Mesendoderm (in vitro differentiated cells): ENCODE measurements at regions not wholly inside any gene's neighbourhood (a gene's known extent, or its start where the extent isn't known, plus 50 kb on each side); places are given as distances from the start of the nearest gene placed in this dataset.

ENCODE experiments used
- DNase-seq: peaks from one replicate; pipeline ENCODE4 v3.0.0; 2013
- H2AK5ac ChIP-seq: 2 replicates; pipeline ENCODE4 v1.6.1; 2013; ENCODE audit warnings: low read length, inconsistent platforms
- H2BK120ac ChIP-seq: 2 replicates; pipeline ENCODE4 v1.6.1; 2013; ENCODE audit warnings: low read depth, mild to moderate bottlenecking, low read length, moderate library complexity, mixed read lengths
- H2BK15ac ChIP-seq: replicated peaks from 2 replicates; pipeline ENCODE4 v1.6.1; 2013; ENCODE audit warnings: low read depth, mild to moderate bottlenecking, moderate library complexity
- H2BK5ac ChIP-seq: 2 replicates; pipeline ENCODE4 v1.6.1; 2013; ENCODE audit warnings: low read length, inconsistent platforms
- H3K18ac ChIP-seq: 2 replicates; pipeline ENCODE4 v1.6.1; 2013; ENCODE audit warnings: mild to moderate bottlenecking, low read length, mixed read lengths
- H3K23ac ChIP-seq: one replicate; pipeline ENCODE4 v1.6.1; 2013; ENCODE audit warnings: low read length
- H3K27ac ChIP-seq: 2 replicates; pipeline ENCODE4 v1.5.1; 2013; ENCODE audit warnings: low read depth, mild to moderate bottlenecking, inconsistent platforms, low read length, moderate library complexity
- H3K27me3 ChIP-seq: 2 replicates; pipeline ENCODE4 v1.6.1; 2013; ENCODE audit warnings: low read length, control low read depth, mild to moderate bottlenecking, inconsistent platforms; ENCODE audit not compliant: insufficient read depth, poor library complexity
- H3K36me3 ChIP-seq: 2 replicates; pipeline ENCODE4 v1.6.1; 2013; ENCODE audit warnings: low read length, inconsistent platforms; ENCODE audit not compliant: control insufficient read depth, insufficient read depth
- H3K4ac ChIP-seq: one replicate; pipeline ENCODE4 v1.6.1; 2013; ENCODE audit warnings: low read depth, mild to moderate bottlenecking, low read length, moderate library complexity
- H3K4me1 ChIP-seq: 2 replicates; pipeline ENCODE4 v1.6.1; 2013; ENCODE audit warnings: low read depth, low read length, inconsistent platforms; ENCODE audit not compliant: control insufficient read depth
- H3K4me2 ChIP-seq: 2 replicates; pipeline ENCODE4 v1.6.1; 2013; ENCODE audit warnings: low read length
- H3K4me3 ChIP-seq: 2 replicates; pipeline ENCODE4 v1.5.1; 2013; ENCODE audit warnings: mild to moderate bottlenecking, low read length
- H3K56ac ChIP-seq: one replicate; pipeline ENCODE4 v1.6.1; 2013; ENCODE audit warnings: low read length
- H3K79me1 ChIP-seq: 2 replicates; pipeline ENCODE4 v1.6.1; 2013; ENCODE audit warnings: low read length, inconsistent platforms
- H3K79me2 ChIP-seq: 2 replicates; pipeline ENCODE4 v1.6.1; 2013; ENCODE audit warnings: mild to moderate bottlenecking, low read length; ENCODE audit not compliant: control insufficient read depth, insufficient read depth
- H3K9ac ChIP-seq: 2 replicates; pipeline ENCODE4 v1.6.1; 2013; ENCODE audit warnings: low read length, inconsistent platforms
- H4K5ac ChIP-seq: one replicate; pipeline ENCODE4 v1.6.1; 2013; ENCODE audit warnings: low read length
- H4K8ac ChIP-seq: one replicate; pipeline ENCODE4 v1.6.1; 2013; ENCODE audit warnings: low read depth, mild to moderate bottlenecking, control low read depth, low read length, moderate library complexity
- WGBS: extraction: QIAGEN DNeasy Blood & Tissue Kit; methylation state at CpG from one replicate; pipeline ENCODE4 v1.1.7; 2013; ENCODE audit warnings: low lambda C conversion rate, missing lambda C conversion rate; ENCODE audit not compliant: insufficient coverage; ENCODE audit errors: extremely low coverage; 5-methylcytosine and 5-hydroxymethylcytosine counted together

GRCh38 chr20:57870597-57871236 lies 160.9 kb upstream of the PMEPA1 start:
- Histone ChIP-seq H3K9ac (no peak overlapping the region), H3K23ac (no peak overlapping the region), H3K36me3 (no peaks in the 10 kb centered on the region), H3K4me3 (no peak overlapping the region), H3K27me3 (no peaks in the 10 kb centered on the region), H3K4ac (no peak overlapping the region), H4K8ac (no peak overlapping the region), H3K79me1 (no peaks in the 10 kb centered on the region), H4K5ac (no peak overlapping the region), H3K4me2 (no peak overlapping the region), H2BK5ac (no peak overlapping the region), H2AK5ac (no peak overlapping the region), H3K18ac (no peak overlapping the region), H2BK15ac (no peak overlapping the region), H3K4me1 (no peaks in the 10 kb centered on the region), H2BK120ac (no peak overlapping the region), H3K56ac (no peak overlapping the region), H3K27ac (no peak overlapping the region), H3K79me2 (no peaks in the 10 kb centered on the region)
- DNase-seq = no peak
- no CpG with 5 or more reads among the region's 8 CpGs for WGBS

GRCh38 chr20:57869951-57870315 lies 160.1 kb upstream of the PMEPA1 start:
- Histone ChIP-seq H3K79me2 (no peaks in the 10 kb centered on the region), H4K5ac (no peak overlapping the region), H3K23ac (no peak overlapping the region), H3K27me3 (no peaks in the 10 kb centered on the region), H3K4me1 (no peaks in the 10 kb centered on the region), H3K36me3 (no peaks in the 10 kb centered on the region), H3K4me2 (no peak overlapping the region), H3K18ac (no peak overlapping the region), H2BK5ac (no peak overlapping the region), H3K4me3 (no peak overlapping the region), H3K79me1 (no peaks in the 10 kb centered on the region), H3K27ac (no peak overlapping the region), H3K9ac (no peak overlapping the region), H3K4ac (no peak overlapping the region), H3K56ac (no peak overlapping the region), H2AK5ac (no peak overlapping the region), H2BK15ac (no peak overlapping the region), H4K8ac (no peak overlapping the region), H2BK120ac (no peak overlapping the region)
- no peak for DNase-seq
- no CpG with 5 or more reads among the region's 9 CpGs for WGBS

- H3K4me3 ChIP-seq = no peak overlapping the region
- no peak overlapping the region for H3K23ac ChIP-seq
- no peak overlapping the region for H3K18ac ChIP-seq
- no peak overlapping the region for H2AK5ac ChIP-seq
- H3K4me2 ChIP-seq = no peak overlapping the region
- H2BK5ac ChIP-seq = no peak overlapping the region
- no peak overlapping the region for H4K8ac ChIP-seq
- no CpG with 5 or more reads among the region's 10 CpGs for WGBS
- H3K36me3 ChIP-seq = no peaks in the 10 kb centered on the region
- H3K79me2 ChIP-seq = no peaks in the 10 kb centered on the region
- no peak overlapping the region for H3K27ac ChIP-seq
- no peaks in the 10 kb centered on the region for H3K27me3 ChIP-seq
- no peaks in the 10 kb centered on the region for H3K4me1 ChIP-seq
- H3K79me1 ChIP-seq = no peaks in the 10 kb centered on the region
- H4K5ac ChIP-seq = no peak overlapping the region
- H3K56ac ChIP-seq = no peak overlapping the region
- H3K4ac ChIP-seq = no peak overlapping the region
- H2BK120ac ChIP-seq = no peak overlapping the region
- H2BK15ac ChIP-seq = no peak overlapping the region
- H3K9ac ChIP-seq = no peak overlapping the region
- no peak for DNase-seq
These were observed 159.6 kb upstream of the PMEPA1 start for GRCh38 chr20:57869291-57869950.

- Histone ChIP-seq H2BK15ac (no peak overlapping the region), H3K27ac (no peak overlapping the region), H4K8ac (no peak overlapping the region), H2BK120ac (no peak overlapping the region), H3K4ac (no peak overlapping the region), H2BK5ac (no peak overlapping the region), H3K18ac (no peak overlapping the region), H3K79me1 (no peaks in the 10 kb centered on the region), H3K36me3 (no peaks in the 10 kb centered on the region), H3K4me2 (no peak overlapping the region), H3K4me1 (no peaks in the 10 kb centered on the region), H3K9ac (no peak overlapping the region), H3K23ac (no peak overlapping the region), H3K4me3 (no peak overlapping the region), H3K79me2 (no peaks in the 10 kb centered on the region), H3K27me3 (no peaks in the 10 kb centered on the region), H4K5ac (no peak overlapping the region), H3K56ac (no peak overlapping the region), H2AK5ac (no peak overlapping the region)
- WGBS = no CpG with 5 or more reads among the region's 15 CpGs
- DNase-seq = no peak
These were observed 158.5 kb upstream of the PMEPA1 start for GRCh38 chr20:57868310-57868709.

- no peak overlapping the region for H3K18ac ChIP-seq
- no peak overlapping the region for H3K9ac ChIP-seq
- no peaks in the 10 kb centered on the region for H3K27me3 ChIP-seq
- no peaks in the 10 kb centered on the region for H3K4me1 ChIP-seq
- H3K23ac ChIP-seq = no peak overlapping the region
- no peak overlapping the region for H3K56ac ChIP-seq
- no peak overlapping the region for H2BK120ac ChIP-seq
- DNase-seq = no peak
- no peak overlapping the region for H4K5ac ChIP-seq
- H3K27ac ChIP-seq = no peak overlapping the region
- no peaks in the 10 kb centered on the region for H3K36me3 ChIP-seq
- no peak overlapping the region for H2BK5ac ChIP-seq
- WGBS = no CpG with 5 or more reads among the region's 2 CpGs
- no peak overlapping the region for H4K8ac ChIP-seq
- no peak overlapping the region for H2BK15ac ChIP-seq
- H2AK5ac ChIP-seq = no peak overlapping the region
- H3K4ac ChIP-seq = no peak overlapping the region
- no peaks in the 10 kb centered on the region for H3K79me2 ChIP-seq
- H3K4me2 ChIP-seq = no peak overlapping the region
- H3K4me3 ChIP-seq = no peak overlapping the region
- no peaks in the 10 kb centered on the region for H3K79me1 ChIP-seq
These were observed 158.0 kb upstream of the PMEPA1 start for GRCh38 chr20:57867807-57868206.
